NCI-H1694 (cell line): ENCODE measurements at regions not wholly inside any gene's neighbourhood (a gene's known extent, or its start where the extent isn't known, plus 50 kb on each side); places are given as distances from the start of the nearest gene placed in this dataset.
A peak's percentile ranks its signal among the peaks of the same experiment; 100 is the strongest.

Experiments
- DNase-seq: peaks from one replicate; lab custom pipeline; 2025; lab: John Stamatoyannopoulos, UW

- DNase-seq, result no peak
Observed at GRCh38 chr12:77777274-77777673, 53.4 kb upstream of the NAV3 start.

DNA sequence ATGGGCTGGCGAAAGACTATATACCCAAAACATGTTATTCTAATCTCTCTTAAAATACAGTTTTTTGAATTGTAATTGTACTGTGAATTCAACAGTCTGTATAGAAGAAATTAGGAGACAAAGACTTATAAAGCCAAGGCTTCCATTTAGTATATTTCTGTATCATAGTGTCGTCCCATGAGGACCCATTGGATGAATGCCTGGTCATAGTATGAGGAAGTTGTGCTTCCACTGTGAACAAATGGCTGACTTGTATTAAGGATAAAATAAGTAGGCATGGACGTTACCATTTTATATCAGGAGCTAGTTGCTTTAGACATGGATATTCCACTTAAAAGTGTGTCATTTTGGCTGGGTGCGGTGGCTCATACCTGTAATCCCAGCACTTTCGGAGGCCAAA is 55.9 kb upstream of the NAV3 start:
- no peak for DNase-seq

DNA sequence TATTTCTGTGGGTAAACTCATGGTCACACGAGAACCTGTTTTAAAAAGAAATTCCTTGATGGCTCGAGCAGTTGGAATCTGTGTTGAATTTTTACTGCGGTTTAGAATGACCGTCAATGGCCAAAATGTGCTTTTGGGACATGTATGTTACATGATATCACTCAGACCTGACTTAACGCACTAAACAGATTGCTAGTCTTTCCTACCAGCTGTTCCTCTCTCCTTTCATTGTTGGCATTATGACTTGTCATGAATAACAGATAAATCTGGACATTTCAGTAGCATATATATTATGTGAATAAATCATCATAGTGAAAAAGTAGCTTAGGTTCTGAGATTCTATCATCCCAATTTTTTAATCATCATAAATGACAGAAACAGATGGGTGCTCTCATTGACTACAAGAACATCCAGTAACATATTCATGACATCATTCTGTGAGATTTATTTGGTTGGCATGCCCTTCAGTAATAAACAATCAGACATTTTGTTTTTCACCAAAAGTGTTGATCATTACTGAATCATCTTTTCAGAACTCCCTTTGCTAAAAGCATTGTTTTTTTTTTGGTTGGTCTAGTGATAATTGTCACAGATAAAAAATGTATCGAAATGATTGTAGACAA is 57.9 kb upstream of the NAV3 start:
- DNase-seq, result no peak

GRCh38 chr12:77768558-77768957 is 62.1 kb upstream of the NAV3 start:
- DNase-seq, result no peak

DNA sequence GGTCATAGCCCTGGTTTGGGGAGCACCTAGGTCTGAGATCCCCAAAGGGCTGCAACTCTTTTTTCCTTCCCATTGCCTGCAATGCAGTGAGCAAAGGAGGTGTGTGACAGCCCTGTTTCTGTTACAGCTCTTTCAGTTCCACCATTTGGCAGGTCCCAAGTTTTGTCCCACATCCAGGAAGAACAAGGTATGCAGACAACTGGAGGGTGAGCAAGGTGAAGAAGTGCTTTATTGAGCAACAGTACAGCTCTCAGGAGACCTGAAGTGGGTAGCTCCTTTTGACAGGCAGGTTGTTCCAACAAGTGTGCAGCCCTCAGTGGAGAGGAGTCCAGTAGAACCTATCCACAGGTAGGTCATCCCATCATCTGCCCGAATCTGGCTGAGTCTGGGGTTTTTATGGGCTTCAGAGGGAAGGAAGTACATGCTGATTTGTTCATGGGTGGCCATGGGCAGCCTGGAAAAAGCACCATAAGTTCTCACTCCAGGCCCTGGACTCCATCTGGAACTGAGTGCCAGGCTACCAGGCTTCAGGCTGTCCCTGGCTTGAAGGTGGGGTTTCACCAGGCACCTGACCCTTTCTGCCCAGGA is 62.8 kb upstream of the NAV3 start:
- DNase-seq, result no peak

DNA sequence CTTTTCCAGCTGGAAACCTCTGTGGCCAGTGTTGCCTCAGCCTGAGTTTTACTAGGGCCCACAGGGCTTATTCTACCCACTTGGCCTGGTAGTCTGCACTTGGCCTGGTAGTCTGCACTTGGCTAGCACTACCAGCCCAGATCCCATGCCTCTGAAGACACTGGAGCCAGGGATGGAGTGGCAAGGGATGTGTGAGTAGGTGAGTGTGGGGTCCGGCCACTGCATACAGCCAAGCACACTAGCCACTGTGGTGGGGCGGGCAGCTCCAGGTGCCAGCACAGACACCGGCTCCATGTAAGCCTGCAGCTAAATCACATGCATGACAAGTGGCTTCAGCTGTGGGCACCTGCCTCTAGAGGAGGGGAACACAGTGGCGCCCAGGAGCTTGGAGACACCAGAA is 63.4 kb upstream of the NAV3 start:
- DNase-seq, result no peak

- DNase-seq, result no peak
Observed at GRCh38 chr12:77766224-77766623, 64.5 kb upstream of the NAV3 start.

GRCh38 chr12:77761286-77761685 is 69.4 kb upstream of the NAV3 start:
- no peak for DNase-seq

GRCh38 chr12:77760271-77761025 is 70.2 kb upstream of the NAV3 start:
- DNase-seq, result no peak

- DNase-seq, result no peak
Observed at GRCh38 chr12:77754086-77754485, 76.6 kb upstream of the NAV3 start.

GRCh38 chr12:77751939-77752338 is 78.8 kb upstream of the NAV3 start:
- no peak for DNase-seq

DNA sequence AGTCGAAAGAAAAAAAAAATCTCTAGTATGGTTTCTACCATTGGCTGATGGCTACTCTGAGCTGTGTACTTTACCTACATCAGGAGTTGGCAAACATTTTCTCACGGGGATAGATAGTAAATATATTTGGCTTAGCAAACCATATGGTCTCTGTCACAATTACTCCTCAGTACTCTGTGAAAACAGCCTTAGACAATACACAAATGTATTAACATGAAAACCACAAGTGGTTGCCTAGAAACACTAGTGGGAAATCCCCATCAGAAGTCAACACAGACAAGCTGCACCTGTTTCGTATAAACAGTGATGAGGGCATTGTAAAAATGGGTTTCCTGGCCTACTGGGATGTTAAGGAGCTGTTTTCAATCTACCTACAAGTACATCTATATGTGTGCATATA is 84.6 kb upstream of the NAV3 start:
- no peak for DNase-seq

- DNase-seq, result no peak
Observed at GRCh38 chr12:77745624-77746023, 85.1 kb upstream of the NAV3 start.

- DNase-seq, result no peak
Observed at GRCh38 chr12:77742631-77743030, 88.1 kb upstream of the NAV3 start.

GRCh38 chr12:77741974-77742517 is 88.6 kb upstream of the NAV3 start:
- no peak for DNase-seq

DNA sequence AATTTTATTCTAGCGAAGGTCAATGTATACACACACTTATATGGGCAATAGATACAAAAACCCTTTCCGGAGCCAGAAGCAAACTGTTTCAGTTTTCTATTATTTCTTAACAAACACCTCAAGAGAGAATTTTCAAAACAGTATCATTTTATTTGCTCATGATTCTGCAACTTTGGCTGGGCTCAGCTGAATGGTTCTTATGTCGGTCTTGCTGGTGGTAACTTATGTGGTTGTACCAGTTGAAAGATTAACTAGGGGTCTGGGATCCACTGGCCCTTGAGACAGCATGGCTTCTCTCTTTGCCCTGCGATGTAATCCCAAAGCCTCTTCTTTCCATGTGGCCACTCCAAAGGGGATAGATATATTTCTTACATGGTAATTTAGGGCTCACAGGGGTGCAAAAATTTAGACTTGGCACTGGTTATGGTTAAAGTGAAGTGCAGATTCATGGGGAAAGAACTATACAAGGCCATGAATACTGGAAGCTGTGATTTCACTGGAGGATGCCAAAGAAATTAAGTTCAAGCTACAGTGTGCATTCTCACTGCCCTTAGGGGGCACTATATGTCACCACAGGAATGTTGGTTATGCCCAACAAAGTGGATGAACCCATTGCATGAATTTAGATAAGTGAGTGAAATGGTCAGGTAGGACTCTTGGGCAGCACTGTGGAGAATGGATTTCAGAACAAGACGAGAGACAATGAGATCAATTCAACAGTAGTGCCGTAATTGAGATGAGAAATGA is 94.3 kb upstream of the NAV3 start:
- DNase-seq, result no peak

DNA sequence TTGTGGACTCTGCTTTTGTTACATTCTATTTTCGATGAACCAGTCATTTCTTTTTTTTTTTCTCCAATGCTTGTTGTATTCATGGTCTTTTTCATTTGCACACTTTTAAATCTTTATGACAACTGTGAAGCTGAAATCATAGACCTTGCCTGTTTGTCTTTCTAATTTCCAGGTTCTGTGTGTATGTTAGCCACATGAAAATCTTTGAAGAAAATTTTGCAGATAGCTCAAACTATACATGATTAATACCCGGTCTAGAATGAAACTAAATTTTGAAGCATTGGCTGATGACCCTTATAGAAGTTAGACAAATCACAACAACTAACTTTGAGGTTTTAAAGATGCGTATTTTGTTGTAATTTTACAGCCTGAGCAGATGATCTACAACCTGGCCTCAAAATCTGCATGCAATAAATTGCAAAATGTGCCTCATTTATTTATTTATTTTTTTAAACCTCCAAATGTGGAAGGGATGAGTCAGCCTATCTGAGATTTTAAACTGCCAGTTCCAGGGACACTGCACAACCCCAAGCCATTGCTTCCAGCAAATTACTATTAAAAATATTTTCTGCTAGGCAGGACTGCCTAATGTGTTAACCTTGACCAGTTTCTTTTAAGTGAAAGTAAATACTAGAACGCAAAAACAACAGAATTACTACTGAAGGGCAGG is 96.3 kb upstream of the NAV3 start:
- no peak for DNase-seq

DNA sequence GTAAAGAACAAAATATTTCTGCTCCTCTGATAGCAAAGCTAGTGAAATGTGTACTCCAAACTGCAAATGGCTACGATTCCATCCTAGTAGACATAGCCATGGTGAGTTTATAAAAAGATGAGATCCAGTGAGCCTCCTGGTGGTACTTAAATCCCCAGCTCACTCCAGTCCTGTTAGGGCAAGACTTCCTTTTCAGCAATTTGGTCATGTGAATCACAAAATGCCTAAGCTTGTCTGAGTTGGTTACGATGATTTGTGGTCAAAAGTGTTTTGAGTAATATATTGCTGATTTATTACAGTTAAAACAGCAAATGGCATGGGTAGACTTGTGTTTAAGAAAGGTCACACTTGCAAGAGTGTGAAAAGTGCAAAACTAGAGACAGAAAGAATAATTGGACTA is 102.7 kb upstream of the NAV3 start:
- DNase-seq, result no peak

DNA sequence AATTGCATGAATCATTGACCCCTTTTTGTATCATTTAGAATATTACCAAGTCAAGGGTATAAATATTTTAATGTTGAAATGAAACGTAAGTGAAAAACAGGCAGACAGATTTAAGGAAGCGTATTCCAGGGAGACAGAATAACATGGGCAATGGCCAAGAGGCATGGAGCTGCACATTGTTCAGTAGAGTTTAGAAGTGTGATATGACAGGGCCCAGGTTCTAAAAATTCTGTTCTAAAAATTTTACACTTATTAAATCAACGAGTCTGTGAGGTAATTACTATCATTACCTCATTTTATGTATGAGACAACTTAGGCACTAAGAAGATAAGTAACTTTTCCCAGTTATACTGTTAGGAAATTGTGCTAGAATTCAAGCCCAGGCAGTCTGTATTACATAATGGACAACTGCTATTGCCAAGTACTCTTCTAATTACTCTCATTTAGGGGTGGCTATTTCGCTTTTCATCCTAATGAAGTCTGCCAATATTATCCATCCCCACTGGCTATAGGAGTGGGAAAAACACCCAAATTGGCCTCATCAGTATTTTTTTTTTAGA is 103.2 kb upstream of the NAV3 start:
- DNase-seq, result no peak

- DNase-seq, result no peak
Observed at GRCh38 chr12:77725611-77726010, 105.1 kb upstream of the NAV3 start.

GRCh38 chr12:77724367-77724957 is 106.2 kb upstream of the NAV3 start:
- DNase-seq, result peak; percentile 44
